Endothelial cell of umbilical vein (primary cell): ENCODE measurements at regions not wholly inside any gene's neighbourhood (a gene's known extent, or its start where the extent isn't known, plus 50 kb on each side); places are given as distances from the start of the nearest gene placed in this dataset.

ENCODE experiments used
- BruUV-seq: library from RNA; stranded (reverse); fragments of 400-500 nt; replicated peaks from 2 replicates; lab custom pipeline; 2021; lab: Mats Ljungman, UMichigan
- CTCF ChIA-PET: fragments of 300-600, 350-600 bp; sonication (Branson Sonifier 250); formaldehyde crosslinking; loops from one replicate; lab custom pipeline; 2021; ENCODE audit warnings: antibody characterized with exemption, inconsistent platforms; lab: Charles Lee
- POLR2A ChIA-PET: fragments of 300-600, 350-600 bp; sonication (Branson Sonifier 250); formaldehyde crosslinking; loops from one replicate; lab custom pipeline; 2021; ENCODE audit warnings: antibody characterized with exemption, inconsistent platforms; lab: Charles Lee
- DNase-seq: peaks from one replicate; pipeline ENCODE4 v3.0.0-alpha.2; 2011; ENCODE audit warnings: low read depth, low spot score
- FAIRE-seq: peaks from 2 replicates; lab custom pipeline; 2011; peaks lifted over from hg19 to GRCh38; lab: Jason Lieb, UNC
- H2AFZ ChIP-seq: 2 replicates; pipeline ENCODE4 v1.6.0; 2012; ENCODE audit warnings: low read depth, low read length, control low read depth, inconsistent platforms
- H3K27ac ChIP-seq: 2 replicates; pipeline ENCODE4 v1.5.1; 2011; ENCODE audit warnings: low read depth, mild to moderate bottlenecking, control low read depth, low read length, moderate library complexity; ENCODE audit not compliant: insufficient read depth
- H3K27me3 ChIP-seq, 2 experiments: 2 replicates each; pipeline versions ENCODE4 v1.6.0 to v1.6.1; 2011; ENCODE audit warnings: low read length in 2 of 2, mixed read lengths in 1 of 2; ENCODE audit not compliant: control insufficient read depth in 2 of 2, insufficient read depth in 2 of 2
- H3K36me3 ChIP-seq, 2 experiments: 2 replicates in 1 of 2; 3 replicates in 1 of 2; pipeline ENCODE4 v1.5.1; 2011; ENCODE audit warnings: low read length in 2 of 2, mild to moderate bottlenecking in 1 of 2, moderate library complexity in 1 of 2; ENCODE audit not compliant: control insufficient read depth in 2 of 2, insufficient read depth in 2 of 2; ENCODE audit errors: extremely low read depth in 1 of 2
- H3K4me1 ChIP-seq: 3 replicates; pipeline ENCODE4 v1.5.1; 2011; ENCODE audit warnings: mild to moderate bottlenecking, low read length; ENCODE audit not compliant: control insufficient read depth, insufficient read depth; ENCODE audit errors: extremely low read depth
- H3K4me2 ChIP-seq: 2 replicates; pipeline ENCODE4 v1.6.1; 2011; ENCODE audit warnings: low read length, control low read depth, mixed read lengths; ENCODE audit not compliant: insufficient read depth
- H3K4me3 ChIP-seq, 3 experiments: fragments of 200-600 bp in 1 of 3; sonication (generic), shearing (Covaris generic) in 1 of 3; replicated peaks in 1 of 3; 2 replicates each; pipeline ENCODE4 v1.5.1; 2011 to 2016; ENCODE audit warnings: control low read depth in 3 of 3, low read length in 3 of 3, mild to moderate bottlenecking in 2 of 3, inconsistent platforms in 1 of 3, low read depth in 1 of 3, moderate library complexity in 1 of 3; ENCODE audit not compliant: insufficient read depth in 1 of 3
- H3K79me2 ChIP-seq: 2 replicates; pipeline ENCODE4 v1.6.0; 2012; ENCODE audit warnings: low read length, inconsistent platforms; ENCODE audit not compliant: control insufficient read depth, insufficient read depth
- H3K9ac ChIP-seq: replicated peaks from 2 replicates; pipeline ENCODE3; 2011; ENCODE audit warnings: low read length, control low read depth; ENCODE audit not compliant: insufficient read depth; ENCODE audit errors: extremely low read depth
- H3K9me1 ChIP-seq: replicated peaks from 3 replicates; pipeline ENCODE4 v1.6.0; 2011; ENCODE audit warnings: mild to moderate bottlenecking, low read length; ENCODE audit not compliant: control insufficient read depth, insufficient read depth; ENCODE audit errors: extremely low read depth
- H3K9me3 ChIP-seq: replicated peaks from 2 replicates; pipeline ENCODE4 v1.5.1; 2012; ENCODE audit warnings: low read length, inconsistent platforms; ENCODE audit not compliant: control insufficient read depth, insufficient read depth
- H4K20me1 ChIP-seq: replicated peaks from 2 replicates; pipeline ENCODE3; 2011; ENCODE audit warnings: mild to moderate bottlenecking, low read length; ENCODE audit not compliant: control insufficient read depth, insufficient read depth; ENCODE audit errors: extremely low read depth
- EZH2 ChIP-seq: IDR thresholded peaks from 2 replicates; pipeline ENCODE4 v1.6.1; 2012; ENCODE audit warnings: borderline replicate concordance, low read depth, mild to moderate bottlenecking, moderate library complexity, low read length, inconsistent platforms; ENCODE audit not compliant: severe bottlenecking
- GATA2 ChIP-seq: IDR thresholded peaks from 2 replicates; pipeline ENCODE4 v1.7.0; 2011; ENCODE audit warnings: low read depth, mild to moderate bottlenecking, moderate library complexity, mixed read lengths, low read length; ENCODE audit not compliant: insufficient read length, insufficient read depth
- JUN ChIP-seq: IDR thresholded peaks from 2 replicates; pipeline ENCODE4 v1.6.1; 2011; ENCODE audit warnings: borderline replicate concordance, low read depth; ENCODE audit not compliant: insufficient read length, insufficient read depth
- MAX ChIP-seq: IDR thresholded peaks from 2 replicates; pipeline ENCODE4 v1.6.1; 2011; ENCODE audit not compliant: insufficient read depth, insufficient read length
- MYC ChIP-seq: IDR thresholded peaks from one replicate; pipeline ENCODE4 v1.6.1; 2011; ENCODE audit warnings: mild to moderate bottlenecking, low read depth, low read length
- POLR2A ChIP-seq: IDR thresholded peaks from 2 replicates; pipeline ENCODE4 v1.6.1; 2012; ENCODE audit warnings: low read depth, mild to moderate bottlenecking, control low read depth, low read length
- dilution Hi-C: fragments of 300-500 bp; cut with MboI; formaldehyde crosslinking; loops from one replicate; pipeline ENCODE4 v1.15.0; 2019; ENCODE audit warnings: low sequenced_read_pairs; ENCODE audit not compliant: extremely low pct_ligation_motif_present
- intact Hi-C: fragments of 100-400 bp; cut with micrococcal nuclease; formaldehyde crosslinking; loops from one replicate; pipeline ENCODE4 v1.10.0; 2022

GRCh38 chr3:59698091-59698490, 648.3 kb upstream of the CFAP20DC start:
- intact Hi-C loops = no loop called here
- Histone ChIP-seq H3K27ac (no peak overlapping the region), H3K4me2 (no peak overlapping the region), H3K4me3 (no peak overlapping the region), H2AFZ (no peak overlapping the region), H3K36me3 (no peaks in the 10 kb centered on the region), H4K20me1 (no peaks in the 10 kb centered on the region), H3K4me1 (no peaks in the 10 kb centered on the region), H3K9me1 (no peaks in the 10 kb centered on the region), H3K9me3 (peaks cover 2% of the 10 kb centered on the region), H3K79me2 (no peaks in the 10 kb centered on the region), H3K27me3 (no peaks in the 10 kb centered on the region), H3K9ac (no peak overlapping the region)
- ChIA-PET POLR2A (no interaction called here), CTCF (no interaction called here)
- no peak for FAIRE-seq
- TF ChIP-seq MYC (no peak), POLR2A (no peak), GATA2 (no peak), MAX (no peak), JUN (no peak)
- no peak for DNase-seq
- BruUV-seq = no TSS peak
- dilution Hi-C loops = no loop called here

GRCh38 chr3:59696783-59697182, 647.0 kb upstream of the CFAP20DC start:
- Histone ChIP-seq H3K79me2 (no peaks in the 10 kb centered on the region), H3K36me3 (no peaks in the 10 kb centered on the region), H3K9me1 (no peaks in the 10 kb centered on the region), H3K4me1 (no peaks in the 10 kb centered on the region), H2AFZ (no peak overlapping the region), H3K27me3 (no peaks in the 10 kb centered on the region), H3K27ac (no peak overlapping the region), H4K20me1 (no peaks in the 10 kb centered on the region), H3K9me3 (peaks cover 2% of the 10 kb centered on the region), H3K4me3 (no peak overlapping the region), H3K4me2 (no peak overlapping the region), H3K9ac (no peak overlapping the region)
- DNase-seq = no peak
- TF ChIP-seq MYC (no peak), MAX (no peak), EZH2 (no peak)
- FAIRE-seq = no peak
- dilution Hi-C loops (no loop called here), intact Hi-C loops (no loop called here)
- POLR2A ChIA-PET = no interaction called here
- no TSS peak for BruUV-seq
- CTCF ChIA-PET = no interaction called here
